ENCODE measurements at regions not wholly inside any gene's neighbourhood (a gene's known extent, or its start where the extent isn't known, plus 50 kb on each side); places are given as distances from the start of the nearest gene placed in this dataset.

- no peaks in the 10 kb centered on the region for H3K4me1 ChIP-seq
These were observed 343.7 kb downstream of the ARAP2 start for GRCh38 chr4:35900286-35901243.

GRCh38 chr4:35912174-35912573 is 332.1 kb downstream of the ARAP2 start:
- Histone ChIP-seq H3K36me3 (no peaks in the 10 kb centered on the region), H3K4me1 (no peaks in the 10 kb centered on the region)
- no peak for DNase-seq

More at GRCh38 chr4:35900286-35901243, 343.7 kb downstream of the ARAP2 start:
- Histone ChIP-seq H3K36me3 (no peaks in the 10 kb centered on the region), H3K4me3 (no peak overlapping the region), H3K9me3 (replicated peaks) (no peaks in the 10 kb centered on the region), H3K27ac (no peak overlapping the region), H3K27me3 (no peaks in the 10 kb centered on the region)
- DNase-seq = no peak

GRCh38 chr4:35918491-35918977 is 325.8 kb downstream of the ARAP2 start:
- DNase-seq = no peak
- H3K36me3 ChIP-seq = no peaks in the 10 kb centered on the region
- H3K27ac ChIP-seq = no peak overlapping the region
- H3K27me3 ChIP-seq = no peaks in the 10 kb centered on the region
- no peak overlapping the region for H3K4me3 ChIP-seq
- H3K9me3 ChIP-seq (replicated peaks) = no peaks in the 10 kb centered on the region
- no peaks in the 10 kb centered on the region for H3K4me1 ChIP-seq

More at GRCh38 chr4:35912174-35912573, 332.1 kb downstream of the ARAP2 start:
- H3K4me3 ChIP-seq = no peak overlapping the region
- no peak overlapping the region for H3K27ac ChIP-seq
- no peaks in the 10 kb centered on the region for H3K9me3 ChIP-seq (replicated peaks)
- H3K27me3 ChIP-seq = no peaks in the 10 kb centered on the region

GRCh38 chr4:35925806-35926205 is 318.5 kb downstream of the ARAP2 start:
- no peaks in the 10 kb centered on the region for H3K9me3 ChIP-seq (replicated peaks)
- H3K4me3 ChIP-seq = no peak overlapping the region
- no peaks in the 10 kb centered on the region for H3K4me1 ChIP-seq
- H3K27ac ChIP-seq = no peak overlapping the region
- DNase-seq = no peak
- no peaks in the 10 kb centered on the region for H3K36me3 ChIP-seq
- no peaks in the 10 kb centered on the region for H3K27me3 ChIP-seq

GRCh38 chr4:35926788-35927187 is 317.5 kb downstream of the ARAP2 start:
- H3K9me3 ChIP-seq (replicated peaks) = no peaks in the 10 kb centered on the region
- no peaks in the 10 kb centered on the region for H3K4me1 ChIP-seq
- H3K27ac ChIP-seq = no peak overlapping the region
- H3K27me3 ChIP-seq = no peaks in the 10 kb centered on the region
- no peak for DNase-seq
- H3K36me3 ChIP-seq = no peaks in the 10 kb centered on the region
- H3K4me3 ChIP-seq = no peak overlapping the region

- Histone ChIP-seq H3K27ac (no peak overlapping the region), H3K36me3 (no peaks in the 10 kb centered on the region), H3K27me3 (no peaks in the 10 kb centered on the region), H3K9me3 (replicated peaks) (no peaks in the 10 kb centered on the region), H3K4me1 (peaks cover 5% of the 10 kb centered on the region; the same call in 1 of the 2 replicates), H3K4me3 (no peak overlapping the region)
- peak; percentile 6 to 29 for DNase-seq
These were observed 310.4 kb downstream of the ARAP2 start for GRCh38 chr4:35933901-35934300.

- DNase-seq = peak in 1 of 2 experiments; percentile 60
- Histone ChIP-seq H3K4me1 (peaks cover 5% of the 10 kb centered on the region; the same call in 1 of the 2 replicates), H3K27ac (no peak overlapping the region), H3K4me3 (no peak overlapping the region), H3K27me3 (no peaks in the 10 kb centered on the region), H3K9me3 (replicated peaks) (no peaks in the 10 kb centered on the region), H3K36me3 (no peaks in the 10 kb centered on the region)
These were observed 309.9 kb downstream of the ARAP2 start for GRCh38 chr4:35934320-35934981.

- Histone ChIP-seq H3K36me3 (no peaks in the 10 kb centered on the region), H3K4me3 (no peak overlapping the region), H3K27ac (no peak overlapping the region), H3K9me3 (replicated peaks) (no peaks in the 10 kb centered on the region), H3K27me3 (no peaks in the 10 kb centered on the region), H3K4me1 (peaks cover 2% of the 10 kb centered on the region; the same call in 1 of the 2 replicates)
- DNase-seq = no peak
These were observed 305.4 kb downstream of the ARAP2 start for GRCh38 chr4:35938936-35939335.

- no peaks in the 10 kb centered on the region for H3K4me1 ChIP-seq
- peak in 1 of 2 experiments; percentile 33 for DNase-seq
- no peak overlapping the region for H3K4me3 ChIP-seq
These were observed 304.6 kb downstream of the ARAP2 start for GRCh38 chr4:35939751-35940150.

GRCh38 chr4:35942092-35942491 is 302.2 kb downstream of the ARAP2 start:
- H3K9me3 ChIP-seq (replicated peaks) = no peaks in the 10 kb centered on the region
- no peak overlapping the region for H3K4me3 ChIP-seq
- H3K27ac ChIP-seq = no peak overlapping the region
- H3K27me3 ChIP-seq = no peaks in the 10 kb centered on the region
- DNase-seq = no peak
- H3K4me1 ChIP-seq = no peaks in the 10 kb centered on the region
- no peaks in the 10 kb centered on the region for H3K36me3 ChIP-seq

More at GRCh38 chr4:35939751-35940150, 304.6 kb downstream of the ARAP2 start:
- no peak overlapping the region for H3K27ac ChIP-seq
- H3K9me3 ChIP-seq (replicated peaks) = no peaks in the 10 kb centered on the region
- H3K36me3 ChIP-seq = no peaks in the 10 kb centered on the region
- H3K27me3 ChIP-seq = no peaks in the 10 kb centered on the region

- no peaks in the 10 kb centered on the region for H3K4me1 ChIP-seq
- no peaks in the 10 kb centered on the region for H3K27me3 ChIP-seq
- no peak overlapping the region for H3K27ac ChIP-seq
- no peaks in the 10 kb centered on the region for H3K9me3 ChIP-seq (replicated peaks)
- H3K36me3 ChIP-seq = no peaks in the 10 kb centered on the region
- peak in 1 of 2 experiments; percentile 5 for DNase-seq
- H3K4me3 ChIP-seq = no peak overlapping the region
These were observed 300.7 kb downstream of the ARAP2 start for GRCh38 chr4:35943606-35944005.

GRCh38 chr4:35948171-35948570 is 296.1 kb downstream of the ARAP2 start:
- Histone ChIP-seq H3K36me3 (no peaks in the 10 kb centered on the region), H3K4me1 (no peaks in the 10 kb centered on the region), H3K27ac (no peak overlapping the region), H3K27me3 (no peaks in the 10 kb centered on the region), H3K9me3 (replicated peaks) (no peaks in the 10 kb centered on the region), H3K4me3 (no peak overlapping the region)
- DNase-seq = no peak

GRCh38 chr4:35950442-35950841 is 293.9 kb downstream of the ARAP2 start:
- Histone ChIP-seq H3K9me3 (replicated peaks) (no peaks in the 10 kb centered on the region), H3K4me1 (no peaks in the 10 kb centered on the region), H3K27me3 (no peaks in the 10 kb centered on the region), H3K4me3 (no peak overlapping the region), H3K27ac (no peak overlapping the region), H3K36me3 (no peaks in the 10 kb centered on the region)
- DNase-seq = no peak

GRCh38 chr4:35952751-35953150 is 291.6 kb downstream of the ARAP2 start:
- H3K9me3 ChIP-seq (replicated peaks) = no peaks in the 10 kb centered on the region
- H3K4me3 ChIP-seq = no peak overlapping the region
- no peaks in the 10 kb centered on the region for H3K4me1 ChIP-seq
- no peak for DNase-seq
- H3K27ac ChIP-seq = no peak overlapping the region
- H3K36me3 ChIP-seq = no peaks in the 10 kb centered on the region
- H3K27me3 ChIP-seq = no peaks in the 10 kb centered on the region

- Histone ChIP-seq H3K36me3 (no peaks in the 10 kb centered on the region), H3K4me1 (no peaks in the 10 kb centered on the region), H3K9me3 (replicated peaks) (no peaks in the 10 kb centered on the region), H3K27ac (no peak overlapping the region), H3K4me3 (no peak overlapping the region), H3K27me3 (no peaks in the 10 kb centered on the region)
- no peak for DNase-seq
These were observed 280.9 kb downstream of the ARAP2 start for GRCh38 chr4:35963383-35963782.
